ENCODE measurements at regions not wholly inside any gene's neighbourhood (a gene's known extent, or its start where the extent isn't known, plus 50 kb on each side); places are given as distances from the start of the nearest gene placed in this dataset.

DNA sequence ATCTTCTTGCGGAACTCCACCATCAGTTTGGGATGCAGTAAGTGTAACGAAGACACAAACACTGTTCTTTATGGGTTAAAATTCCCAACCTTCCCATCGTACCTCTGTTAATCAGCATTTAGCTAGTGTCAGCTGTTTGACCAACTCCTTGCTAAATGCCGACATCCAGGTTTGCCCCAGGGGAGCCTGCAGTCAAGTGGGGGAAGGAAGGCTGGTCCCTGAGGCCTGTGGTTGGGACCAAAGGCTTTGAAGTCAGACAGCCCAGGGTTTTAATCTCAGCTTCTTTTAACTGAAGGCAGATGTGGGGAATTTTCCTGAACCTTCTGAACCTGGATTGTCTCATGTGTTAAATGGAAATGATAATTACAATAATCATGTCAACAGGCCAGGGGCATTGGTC, 443.7 kb downstream of the GLRX3 start:
- Histone ChIP-seq H3K27me3 (replicated peaks in 1 of 2; ENCODE audit: control insufficient read depth in 2 of 2, extremely low read depth in 1 of 2, insufficient read depth in 2 of 2, low read length in 1 of 2) (peaks cover 0 to 4% of the 10 kb centered on the region in 2 experiments), H3K4me1 (ENCODE audit: control insufficient read depth in 1 of 2, extremely low read depth in 1 of 2, insufficient read depth in 2 of 2, low read length in 2 of 2) (no peaks in the 10 kb centered on the region), H3K36me3 (ENCODE audit: control insufficient read depth in 2 of 2, extremely low read depth in 1 of 2, insufficient read depth in 1 of 2, low read length in 1 of 2) (no peaks in the 10 kb centered on the region), H3K4me3 (ENCODE audit: control insufficient read depth in 1 of 2, extremely low read depth in 1 of 2, low read length in 1 of 2) (no peak overlapping the region), H3K9me3 (no peaks in the 10 kb centered on the region), H3K27ac (ENCODE audit: low read length) (no peak overlapping the region)
- ChIA-PET CTCF (no interaction called here), POLR2A (no interaction called here)
- H3K4me3 Mint-ChIP-seq = no peak overlapping the region
- no peaks in the 10 kb centered on the region for H3K36me3 Mint-ChIP-seq
- no peaks in the 10 kb centered on the region for H3K4me1 Mint-ChIP-seq
- peaks cover 5 to 20% of the 10 kb centered on the region in 2 donors for H3K27me3 Mint-ChIP-seq
- WGBS (ENCODE audit: insufficient coverage) = 33% methylated on average over 1 of the region's 4 CpGs
- no peak for ATAC-seq (replicated peaks in 1 of 4)
- H3K9me3 Mint-ChIP-seq = peaks cover 0 to 3% (median 0%) of the 10 kb centered on the region in 3 donors
- no peak for DNase-seq
- no peak overlapping the region for H3K27ac Mint-ChIP-seq

GRCh38 chr10:130580975-130581374, 444.8 kb downstream of the GLRX3 start:
- H3K4me3 ChIP-seq (ENCODE audit: control insufficient read depth in 1 of 2, extremely low read depth in 1 of 2, low read length in 1 of 2) = no peak overlapping the region
- Mint-ChIP-seq H3K9me3 (no peaks in the 10 kb centered on the region), H3K27me3 (peaks cover 5 to 14% of the 10 kb centered on the region in 2 donors), H3K4me3 (no peak overlapping the region), H3K27ac (no peak overlapping the region), H3K36me3 (no peaks in the 10 kb centered on the region), H3K4me1 (no peaks in the 10 kb centered on the region)
- DNase-seq (no peak), ATAC-seq (replicated peaks in 1 of 4) (no peak)
- H3K27ac ChIP-seq (ENCODE audit: low read length) = no peak overlapping the region
- WGBS (ENCODE audit: insufficient coverage) = 75% methylated on average over 2 of the region's 5 CpGs
- H3K27me3 ChIP-seq (replicated peaks in 1 of 2; ENCODE audit: control insufficient read depth in 2 of 2, extremely low read depth in 1 of 2, insufficient read depth in 2 of 2, low read length in 1 of 2) = peaks cover 0 to 4% of the 10 kb centered on the region in 2 experiments
- ChIA-PET POLR2A (no interaction called here), CTCF (no interaction called here)
- no peaks in the 10 kb centered on the region for H3K36me3 ChIP-seq (ENCODE audit: control insufficient read depth in 2 of 2, extremely low read depth in 1 of 2, insufficient read depth in 1 of 2, low read length in 1 of 2)
- no peaks in the 10 kb centered on the region for H3K9me3 ChIP-seq
- no peaks in the 10 kb centered on the region for H3K4me1 ChIP-seq (ENCODE audit: control insufficient read depth in 1 of 2, extremely low read depth in 1 of 2, insufficient read depth in 2 of 2, low read length in 2 of 2)

DNA sequence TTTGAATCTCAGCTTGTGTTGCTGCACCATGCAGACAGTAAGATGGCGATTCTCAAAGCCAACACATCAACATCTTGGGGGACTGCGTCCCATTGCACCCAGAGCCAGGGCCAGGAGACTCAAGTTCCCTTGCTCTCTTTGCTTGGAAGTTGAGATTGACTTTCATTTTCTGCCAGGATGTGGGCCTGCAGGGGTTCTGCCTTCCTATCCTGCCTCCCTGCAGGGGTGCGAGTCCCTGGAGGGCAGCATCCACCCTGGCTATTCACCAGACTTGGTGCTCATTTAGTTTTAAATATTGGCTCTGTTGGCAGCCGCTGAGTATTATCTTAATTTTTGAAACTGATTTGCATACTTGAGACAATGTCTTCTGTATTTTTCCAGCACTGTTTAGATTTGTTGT, 451.5 kb downstream of the GLRX3 start:
- DNase-seq (no peak), ATAC-seq (replicated peaks in 1 of 4) (no peak)
- Mint-ChIP-seq H3K4me3 (no peak overlapping the region), H3K27me3 (peaks cover 0 to 16% of the 10 kb centered on the region in 2 donors), H3K4me1 (no peaks in the 10 kb centered on the region), H3K9me3 (no peaks in the 10 kb centered on the region), H3K27ac (no peak overlapping the region), H3K36me3 (no peaks in the 10 kb centered on the region)
- WGBS (ENCODE audit: insufficient coverage) = no CpG with 5 or more reads among the region's 4 CpGs
- ChIA-PET CTCF (no interaction called here), POLR2A (no interaction called here)
- H3K4me3 ChIP-seq (ENCODE audit: control insufficient read depth in 1 of 2, extremely low read depth in 1 of 2, low read length in 1 of 2) = no peak overlapping the region
- H3K36me3 ChIP-seq (ENCODE audit: control insufficient read depth in 2 of 2, extremely low read depth in 1 of 2, insufficient read depth in 1 of 2, low read length in 1 of 2) = no peaks in the 10 kb centered on the region
- H3K27ac ChIP-seq (ENCODE audit: low read length) = no peak overlapping the region
- no peaks in the 10 kb centered on the region for H3K4me1 ChIP-seq (ENCODE audit: control insufficient read depth in 1 of 2, extremely low read depth in 1 of 2, insufficient read depth in 2 of 2, low read length in 2 of 2)
- H3K9me3 ChIP-seq = no peaks in the 10 kb centered on the region
- H3K27me3 ChIP-seq (replicated peaks in 1 of 2; ENCODE audit: control insufficient read depth in 2 of 2, extremely low read depth in 1 of 2, insufficient read depth in 2 of 2, low read length in 1 of 2) = peaks cover 0 to 4% of the 10 kb centered on the region in 2 experiments

DNA sequence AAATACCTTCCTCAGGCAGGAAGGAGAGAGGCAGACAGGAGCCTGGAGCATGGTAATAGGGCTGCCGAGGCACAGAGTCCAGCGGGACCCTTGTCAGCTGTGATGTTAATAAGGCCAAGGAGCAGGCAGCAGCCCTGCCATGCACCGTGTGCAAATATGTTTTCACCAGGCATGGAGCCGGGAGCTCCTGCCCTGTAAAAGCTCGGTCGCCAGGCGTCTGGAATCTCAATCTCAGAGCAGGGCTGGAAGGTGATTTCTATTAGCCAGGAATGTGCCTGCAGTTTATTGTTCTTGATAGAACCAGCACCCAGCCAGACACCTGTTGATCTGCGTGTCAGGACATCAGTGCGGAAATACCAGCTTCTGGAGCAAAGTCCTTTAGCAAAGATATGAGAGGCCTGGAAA, 469.8 kb downstream of the GLRX3 start:
- DNase-seq = no peak
- peaks cover 0 to 3% of the 10 kb centered on the region in 2 experiments for H3K27me3 ChIP-seq (replicated peaks in 1 of 2; ENCODE audit: control insufficient read depth in 2 of 2, extremely low read depth in 1 of 2, insufficient read depth in 2 of 2, low read length in 1 of 2)
- H3K4me3 ChIP-seq (ENCODE audit: control insufficient read depth in 1 of 2, extremely low read depth in 1 of 2, low read length in 1 of 2) = no peak overlapping the region
- no peaks in the 10 kb centered on the region for H3K9me3 ChIP-seq
- ChIA-PET POLR2A (no interaction called here), CTCF (no interaction called here)
- no peaks in the 10 kb centered on the region for H3K36me3 Mint-ChIP-seq
- H3K4me1 ChIP-seq (ENCODE audit: control insufficient read depth in 1 of 2, extremely low read depth in 1 of 2, insufficient read depth in 2 of 2, low read length in 2 of 2) = no peaks in the 10 kb centered on the region
- no peaks in the 10 kb centered on the region for H3K36me3 ChIP-seq (ENCODE audit: control insufficient read depth in 2 of 2, extremely low read depth in 1 of 2, insufficient read depth in 1 of 2, low read length in 1 of 2)
- H3K27me3 Mint-ChIP-seq = peaks cover 13 to 21% of the 10 kb centered on the region in 2 donors
- peaks cover 0 to 14% (median 0%) of the 10 kb centered on the region in 3 donors for H3K9me3 Mint-ChIP-seq
- no peak for ATAC-seq (replicated peaks in 1 of 4)
- H3K4me3 Mint-ChIP-seq = no peak overlapping the region
- H3K27ac ChIP-seq (ENCODE audit: low read length) = no peak overlapping the region
- WGBS (ENCODE audit: insufficient coverage) = 68% methylated on average over 8 of the region's 9 CpGs
- no peak overlapping the region for H3K27ac Mint-ChIP-seq
- H3K4me1 Mint-ChIP-seq = no peaks in the 10 kb centered on the region

DNA sequence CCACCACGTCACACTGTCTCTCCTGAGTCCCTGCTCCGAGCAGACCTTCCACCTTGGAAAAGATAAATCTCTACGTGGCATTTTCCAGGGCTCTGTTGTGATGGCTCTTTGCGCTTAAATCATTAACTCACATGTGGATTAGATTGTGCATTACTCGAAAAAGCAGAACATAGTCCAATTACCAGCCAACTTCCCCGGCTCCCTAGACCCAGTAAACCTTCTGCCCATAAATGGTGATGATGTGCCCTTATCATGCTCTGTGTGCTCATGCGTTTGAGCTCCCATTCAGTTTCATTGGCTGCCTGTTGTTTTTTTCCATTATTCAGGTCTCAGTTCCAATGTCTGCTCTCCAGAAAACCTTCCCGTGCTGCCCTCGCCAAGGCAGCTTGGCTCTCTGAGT, 471.2 kb downstream of the GLRX3 start:
- no peak overlapping the region for H3K4me3 Mint-ChIP-seq

GRCh38 chr10:130611239-130611638, 475.0 kb downstream of the GLRX3 start:
- 84% methylated on average over 4 of the region's 5 CpGs for WGBS (ENCODE audit: insufficient coverage)
- no peak overlapping the region for H3K27ac ChIP-seq (ENCODE audit: low read length)
- H3K36me3 ChIP-seq (ENCODE audit: control insufficient read depth in 2 of 2, extremely low read depth in 1 of 2, insufficient read depth in 1 of 2, low read length in 1 of 2) = no peaks in the 10 kb centered on the region
- no peak for DNase-seq
- Mint-ChIP-seq H3K4me1 (no peaks in the 10 kb centered on the region), H3K4me3 (no peak overlapping the region), H3K36me3 (no peaks in the 10 kb centered on the region), H3K27me3 (peaks cover 2 to 9% of the 10 kb centered on the region in 2 donors), H3K9me3 (peaks cover 3 to 17% (median 12%) of the 10 kb centered on the region in 3 donors), H3K27ac (no peak overlapping the region)
- H3K4me3 ChIP-seq (ENCODE audit: control insufficient read depth in 1 of 2, extremely low read depth in 1 of 2, low read length in 1 of 2) = no peak overlapping the region
- ChIA-PET CTCF (no interaction called here), POLR2A (no interaction called here)
- no peaks in the 10 kb centered on the region for H3K4me1 ChIP-seq (ENCODE audit: control insufficient read depth in 1 of 2, extremely low read depth in 1 of 2, insufficient read depth in 2 of 2, low read length in 2 of 2)
- ATAC-seq (replicated peaks in 1 of 4) = no peak
- H3K9me3 ChIP-seq = no peaks in the 10 kb centered on the region
- no peaks in the 10 kb centered on the region for H3K27me3 ChIP-seq (replicated peaks in 1 of 2; ENCODE audit: control insufficient read depth in 2 of 2, extremely low read depth in 1 of 2, insufficient read depth in 2 of 2, low read length in 1 of 2)

More for the DNA sequence above, 471.2 kb downstream of the GLRX3 start:
- no peaks in the 10 kb centered on the region for H3K36me3 Mint-ChIP-seq
- ChIA-PET CTCF (no interaction called here), POLR2A (no interaction called here)
- Histone ChIP-seq H3K27ac (ENCODE audit: low read length) (no peak overlapping the region), H3K9me3 (no peaks in the 10 kb centered on the region), H3K27me3 (replicated peaks in 1 of 2; ENCODE audit: control insufficient read depth in 2 of 2, extremely low read depth in 1 of 2, insufficient read depth in 2 of 2, low read length in 1 of 2) (peaks cover 0 to 3% of the 10 kb centered on the region in 2 experiments), H3K36me3 (ENCODE audit: control insufficient read depth in 2 of 2, extremely low read depth in 1 of 2, insufficient read depth in 1 of 2, low read length in 1 of 2) (no peaks in the 10 kb centered on the region), H3K4me3 (ENCODE audit: control insufficient read depth in 1 of 2, extremely low read depth in 1 of 2, low read length in 1 of 2) (no peak overlapping the region), H3K4me1 (ENCODE audit: control insufficient read depth in 1 of 2, extremely low read depth in 1 of 2, insufficient read depth in 2 of 2, low read length in 2 of 2) (no peaks in the 10 kb centered on the region)
- H3K9me3 Mint-ChIP-seq = peaks cover 0 to 14% (median 3%) of the 10 kb centered on the region in 3 donors
- H3K27me3 Mint-ChIP-seq = peaks cover 11 to 13% of the 10 kb centered on the region in 2 donors
- ATAC-seq (replicated peaks in 1 of 4) (no peak), DNase-seq (no peak)
- no peaks in the 10 kb centered on the region for H3K4me1 Mint-ChIP-seq
- 82% methylated on average over 7 of the region's 9 CpGs for WGBS (ENCODE audit: insufficient coverage)
- no peak overlapping the region for H3K27ac Mint-ChIP-seq

- ATAC-seq (replicated peaks in 1 of 4) = no peak
- Histone ChIP-seq H3K9me3 (no peaks in the 10 kb centered on the region), H3K27ac (ENCODE audit: low read length) (no peak overlapping the region), H3K4me3 (ENCODE audit: control insufficient read depth in 1 of 2, extremely low read depth in 1 of 2, low read length in 1 of 2) (no peak overlapping the region), H3K27me3 (replicated peaks in 1 of 2; ENCODE audit: control insufficient read depth in 2 of 2, extremely low read depth in 1 of 2, insufficient read depth in 2 of 2, low read length in 1 of 2) (peaks cover 0 to 4% of the 10 kb centered on the region in 2 experiments), H3K36me3 (ENCODE audit: control insufficient read depth in 2 of 2, extremely low read depth in 1 of 2, insufficient read depth in 1 of 2, low read length in 1 of 2) (no peaks in the 10 kb centered on the region), H3K4me1 (ENCODE audit: control insufficient read depth in 1 of 2, extremely low read depth in 1 of 2, insufficient read depth in 2 of 2, low read length in 2 of 2) (no peaks in the 10 kb centered on the region)
- H3K27me3 Mint-ChIP-seq = peaks cover 10 to 19% of the 10 kb centered on the region in 2 donors
- H3K36me3 Mint-ChIP-seq = no peaks in the 10 kb centered on the region
- no peak overlapping the region for H3K4me3 Mint-ChIP-seq
- peaks cover 3 to 17% (median 7%) of the 10 kb centered on the region in 3 donors for H3K9me3 Mint-ChIP-seq
- ChIA-PET POLR2A (interaction anchor here in 1 of 2 donors (0.7 kb wide), 1 partner anchor 1279 kb away, joined by 4 read pairs; no protein-coding TSS in a partner anchor), CTCF (no interaction called here)
- WGBS (ENCODE audit: insufficient coverage) = 39% methylated on average over 3 of the region's 4 CpGs
- no peaks in the 10 kb centered on the region for H3K4me1 Mint-ChIP-seq
- DNase-seq = no peak
- H3K27ac Mint-ChIP-seq = no peak overlapping the region
These were observed 479.3 kb downstream of the GLRX3 start for GRCh38 chr10:130615457-130615856.

All from T-cell (primary cell).